ENCODE measurements at regions not wholly inside any gene's neighbourhood (a gene's known extent, or its start where the extent isn't known, plus 50 kb on each side); places are given as distances from the start of the nearest gene placed in this dataset.

- H3K27ac ChIP-seq = no peak overlapping the region
Measured at GRCh38 chr4:89562746-89563145, 255.1 kb upstream of the GPRIN3 start.

DNA sequence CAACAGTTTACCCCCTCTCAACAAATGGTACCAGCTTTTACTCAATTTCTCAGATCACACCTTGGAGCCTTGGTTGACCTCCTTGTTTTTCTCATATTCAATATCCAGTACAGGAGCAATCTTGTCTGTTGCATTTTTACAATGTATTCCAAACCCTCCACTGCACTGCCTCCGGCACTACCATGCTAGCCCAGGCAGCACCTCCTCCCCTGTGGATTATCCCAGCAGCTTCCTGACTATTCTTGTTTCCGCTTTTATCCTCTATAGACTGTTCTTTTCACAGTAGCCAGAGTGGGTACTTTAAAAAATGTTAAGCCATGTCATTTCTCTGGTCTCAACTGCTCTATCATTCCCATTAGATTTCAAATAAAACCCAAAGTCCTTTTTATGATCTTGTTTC is 253.4 kb upstream of the GPRIN3 start:
- no peak overlapping the region for H3K27ac ChIP-seq
- H3K4me3 ChIP-seq = no peak overlapping the region

More at GRCh38 chr4:89562746-89563145, 255.1 kb upstream of the GPRIN3 start:
- no peak for DNase-seq
- TF ChIP-seq, protein P1, sequence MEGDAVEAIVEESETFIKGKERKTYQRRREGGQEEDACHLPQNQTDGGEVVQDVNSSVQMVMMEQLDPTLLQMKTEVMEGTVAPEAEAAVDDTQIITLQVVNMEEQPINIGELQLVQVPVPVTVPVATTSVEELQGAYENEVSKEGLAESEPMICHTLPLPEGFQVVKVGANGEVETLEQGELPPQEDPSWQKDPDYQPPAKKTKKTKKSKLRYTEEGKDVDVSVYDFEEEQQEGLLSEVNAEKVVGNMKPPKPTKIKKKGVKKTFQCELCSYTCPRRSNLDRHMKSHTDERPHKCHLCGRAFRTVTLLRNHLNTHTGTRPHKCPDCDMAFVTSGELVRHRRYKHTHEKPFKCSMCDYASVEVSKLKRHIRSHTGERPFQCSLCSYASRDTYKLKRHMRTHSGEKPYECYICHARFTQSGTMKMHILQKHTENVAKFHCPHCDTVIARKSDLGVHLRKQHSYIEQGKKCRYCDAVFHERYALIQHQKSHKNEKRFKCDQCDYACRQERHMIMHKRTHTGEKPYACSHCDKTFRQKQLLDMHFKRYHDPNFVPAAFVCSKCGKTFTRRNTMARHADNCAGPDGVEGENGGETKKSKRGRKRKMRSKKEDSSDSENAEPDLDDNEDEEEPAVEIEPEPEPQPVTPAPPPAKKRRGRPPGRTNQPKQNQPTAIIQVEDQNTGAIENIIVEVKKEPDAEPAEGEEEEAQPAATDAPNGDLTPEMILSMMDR (IDR thresholded peaks at IDR 0.05) = no peak
- no peak for TF ChIP-seq POLR2A (IDR thresholded peaks at IDR 0.05)
- Histone ChIP-seq H3K27me3 (no peaks in the 10 kb centered on the region), H3K4me3 (no peak overlapping the region), H3K4me1 (no peaks in the 10 kb centered on the region), H3K36me3 (no peaks in the 10 kb centered on the region), H3K9me3 (no peaks in the 10 kb centered on the region)

GRCh38 chr4:89558147-89558546 is 250.5 kb upstream of the GPRIN3 start:
- TF ChIP-seq, protein P1 (IDR thresholded peaks at IDR 0.05) = peak in 3 of 6 experiments; percentile 38 to 43 (median 39)
- TF ChIP-seq POLR2A (IDR thresholded peaks at IDR 0.05) = no peak
- H3K27me3 ChIP-seq = no peaks in the 10 kb centered on the region
- H3K27ac ChIP-seq = no peak overlapping the region
- no peak overlapping the region for H3K4me3 ChIP-seq
- H3K9me3 ChIP-seq = no peaks in the 10 kb centered on the region
- DNase-seq = no peak
- H3K4me1 ChIP-seq = no peaks in the 10 kb centered on the region
- H3K36me3 ChIP-seq = no peaks in the 10 kb centered on the region

More for the DNA sequence above, 253.4 kb upstream of the GPRIN3 start:
- Histone ChIP-seq H3K9me3 (no peaks in the 10 kb centered on the region), H3K27me3 (no peaks in the 10 kb centered on the region), H3K36me3 (no peaks in the 10 kb centered on the region), H3K4me1 (no peaks in the 10 kb centered on the region)
- TF ChIP-seq, protein P1 (IDR thresholded peaks at IDR 0.05) = no peak
- no peak for DNase-seq

DNA sequence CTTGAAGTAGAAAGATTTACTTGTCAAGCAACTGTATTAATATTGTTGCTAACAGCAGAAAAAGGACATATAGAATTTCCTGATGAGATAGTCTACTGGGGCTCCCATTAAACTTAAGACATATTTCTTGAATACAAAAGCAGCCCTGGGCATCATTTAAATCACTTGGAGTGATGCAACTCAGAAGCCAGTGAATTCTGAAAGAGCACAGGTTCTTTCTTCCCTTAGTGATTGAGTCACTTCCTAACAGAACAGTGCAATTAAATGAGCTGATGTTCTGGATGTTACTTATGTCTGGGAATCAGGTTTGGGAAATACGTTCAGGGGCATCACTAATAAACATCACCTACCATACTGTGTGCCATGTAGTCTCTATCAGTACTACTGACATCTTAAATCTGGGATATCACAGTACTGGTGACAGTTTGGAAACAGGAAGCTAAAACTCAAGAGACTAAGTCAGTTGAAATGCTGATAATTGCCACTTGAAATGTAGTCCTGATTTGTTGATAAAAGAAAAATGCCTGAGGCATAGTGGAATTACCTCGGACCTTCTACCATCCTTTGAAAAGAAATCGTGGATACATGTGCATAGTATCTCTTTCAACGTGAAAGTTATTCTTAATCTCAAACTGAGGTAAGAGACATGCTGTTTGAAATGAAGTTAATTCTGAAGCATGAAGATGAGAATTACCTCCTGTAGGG is 249.2 kb upstream of the GPRIN3 start:
- no peak for DNase-seq
- Histone ChIP-seq H3K4me3 (no peak overlapping the region), H3K9me3 (no peaks in the 10 kb centered on the region), H3K27ac (no peak overlapping the region), H3K27me3 (no peaks in the 10 kb centered on the region), H3K4me1 (no peaks in the 10 kb centered on the region), H3K36me3 (no peaks in the 10 kb centered on the region)
- TF ChIP-seq, protein P1 (IDR thresholded peaks at IDR 0.05) = no peak
- TF ChIP-seq POLR2A (IDR thresholded peaks at IDR 0.05) = no peak

GRCh38 chr4:89551191-89551590 is 243.6 kb upstream of the GPRIN3 start:
- TF ChIP-seq, protein P1 (IDR thresholded peaks at IDR 0.05) = no peak
- no peak for TF ChIP-seq POLR2A (IDR thresholded peaks at IDR 0.05)
- DNase-seq = no peak

More at GRCh38 chr4:89551191-89551590, 243.6 kb upstream of the GPRIN3 start:
- H3K4me1 ChIP-seq = peaks cover 0 to 5% (median 0%) of the 10 kb centered on the region in 4 donors
- H3K36me3 ChIP-seq = no peaks in the 10 kb centered on the region
- no peaks in the 10 kb centered on the region for H3K27me3 ChIP-seq
- no peaks in the 10 kb centered on the region for H3K9me3 ChIP-seq
- no peak overlapping the region for H3K4me3 ChIP-seq
- no peak overlapping the region for H3K27ac ChIP-seq
